DOHH2 (cell line): ENCODE measurements at regions not wholly inside any gene's neighbourhood (a gene's known extent, or its start where the extent isn't known, plus 50 kb on each side); places are given as distances from the start of the nearest gene placed in this dataset.

Source experiments
- CTCF ChIP-seq: fragments of 200-600 bp; sonication (generic); IDR thresholded peaks from one replicate; pipeline ENCODE4 v1.5.1; 2014; ENCODE audit warnings: antibody characterized with exemption, mild to moderate bottlenecking, low read depth, low read length; ENCODE audit not compliant: poor library complexity, severe bottlenecking
- EZH2phosphoT487 ChIP-seq: fragments of 200-600 bp; sonication (generic); IDR thresholded peaks from 2 replicates; pipeline ENCODE4 v1.6.1; 2017; ENCODE audit warnings: borderline replicate concordance, mild to moderate bottlenecking, antibody characterized with exemption, low read length, moderate library complexity, mixed read lengths

- TF ChIP-seq CTCF: no peak
- TF ChIP-seq EZH2phosphoT487: no peak
Observed at GRCh38 chr10:93245779-93246178, 172.1 kb downstream of the CYP26A1 start.
